Heart left ventricle (tissue), 16 donors: ENCODE measurements at regions not wholly inside any gene's neighbourhood (a gene's known extent, or its start where the extent isn't known, plus 50 kb on each side); places are given as distances from the start of the nearest gene placed in this dataset.

Source experiments
- ATAC-seq, 4 donors: fragments of 200-7000 bp; cut with Tn5 transposase; one replicate each; pipeline ENCODE4 v1.9.1; 2020 to 2022; ENCODE audit warnings: moderate library complexity in 4 of 4, mild to moderate bottlenecking in 3 of 4, moderate number of reproducible peaks in 1 of 4
- DNase-seq, 5 donors: peaks; one replicate each; pipeline ENCODE4 v3.0.0-alpha.2; 2020
- H3K27ac ChIP-seq, 12 donors: fragments of 200-600 bp; sonication (generic) in 4 of 12; one replicate each; pipeline versions ENCODE4 v1.5.0 to v1.8.0; 2016 to 2022; ENCODE audit warnings: mild to moderate bottlenecking in 2 of 12
- H3K27me3 ChIP-seq, 9 donors: fragments of 200-600 bp; sonication (generic) in 2 of 9; one replicate each; pipeline versions ENCODE4 v1.5.1 to v1.8.0; 2016 to 2022; ENCODE audit warnings: mild to moderate bottlenecking in 3 of 9
- H3K36me3 ChIP-seq, 9 donors: fragments of 200-600 bp; sonication (generic) in 2 of 9; one replicate each; pipeline versions ENCODE4 v1.5.0 to v1.8.0; 2018 to 2022; ENCODE audit warnings: mild to moderate bottlenecking in 2 of 9
- H3K4me1 ChIP-seq, 12 donors: fragments of 200-600 bp; sonication (generic) in 4 of 12; one replicate each; pipeline versions ENCODE4 v1.5.0 to v1.8.0; 2016 to 2022; ENCODE audit warnings: mild to moderate bottlenecking in 3 of 12
- H3K4me3 ChIP-seq, 12 donors: fragments of 200-600 bp; sonication (generic) in 4 of 12; one replicate each; pipeline versions ENCODE4 v1.5.0 to v1.8.0; 2017 to 2022; ENCODE audit warnings: mild to moderate bottlenecking in 9 of 12, moderate library complexity in 4 of 12
- H3K9me3 ChIP-seq, 12 donors: fragments of 200-600 bp; sonication (generic) in 4 of 12; one replicate each; pipeline versions ENCODE4 v1.5.0 to v1.8.0; 2016 to 2022; ENCODE audit warnings: mild to moderate bottlenecking in 1 of 12
- POLR2A ChIP-seq, 2 donors: fragments of 450-650 bp; IDR thresholded peaks; one replicate each; pipeline ENCODE4 v1.6.1; 2017; ENCODE audit warnings: antibody characterized with exemption in 2 of 2, mild to moderate bottlenecking in 2 of 2, moderate library complexity in 2 of 2
- WGBS, 4 donors: extraction: QIAGEN DNeasy Blood & Tissue Kit in 2 of 4; methylation state at CpG; one replicate each; pipeline versions ENCODE4 v1.1.5 to v1.1.7; 2013 to 2018; 5-methylcytosine and 5-hydroxymethylcytosine counted together
- intact Hi-C, 10 donors: fragments of 100-400 bp; cut with DNase I; formaldehyde crosslinking; loops; one replicate each; pipeline versions ENCODE4 v1.11.1 to v1.14.2; 2022
- TF ChIP-seq, protein P1 (sequence below), 12 donors: fragments of 200-600 bp; sonication (generic) in 4 of 12; IDR thresholded peaks; one replicate each; pipeline versions ENCODE4 v1.5.0 to v1.8.0; 2018 to 2022; ENCODE audit warnings: antibody characterized with exemption in 12 of 12, mild to moderate bottlenecking in 5 of 12
- donor health status: ischemic (EF 13 %, LVEDD 7.1; RV severe dilation, severe dysfunction).
- donor health status: healthy with polysubstance abuse.
- donor health status: DM: no; HTN: yes; CAD: no.
- donor health status: DM: no; HTN: no; CAD: no.
- donor health status: ischemic (EF 25% LVEDD 6.9; RV normal size, moderate dysfunction).
- donor health status: ischemic (EF 25% LVEDD 5.7; RV mildly dilated, moderate dysfunction).
- donor health status: healthy.
- donor health status: DM: yes; HTN: yes; CAD: no.
- donor health status: ischemic (EF 35%, LVEDD 5.7; RV mildly dilated, moderate dysfunction).
- donor health status: nonischemic (EF 11% LVEDD 7.7; RV severe dilation, severe dysfunction).
- donor health status: DM: yes; HTN: yes; CAD: no.
- donor health status: PGD.
- donor health status: ischemic (EF 29% LVEDD 5.4; RV normal size, mild dysfunction).
- donor health status: nonischemic (EF 23%, LVEDD 6.1; RV moderate dilation, normal function).

- no peak for DNase-seq
- no peaks in the 10 kb centered on the region for H3K27me3 ChIP-seq
- 91 to 96% (median 93%) methylated on average over 6 of the region's 6 CpGs for WGBS, 4 donors
- peak overlapping the region in 10 of 12 donors; percentile 11 to 69 (median 54) for H3K27ac ChIP-seq
- no peak for TF ChIP-seq POLR2A (IDR thresholded peaks at IDR 0.05)
- TF ChIP-seq, protein P1, sequence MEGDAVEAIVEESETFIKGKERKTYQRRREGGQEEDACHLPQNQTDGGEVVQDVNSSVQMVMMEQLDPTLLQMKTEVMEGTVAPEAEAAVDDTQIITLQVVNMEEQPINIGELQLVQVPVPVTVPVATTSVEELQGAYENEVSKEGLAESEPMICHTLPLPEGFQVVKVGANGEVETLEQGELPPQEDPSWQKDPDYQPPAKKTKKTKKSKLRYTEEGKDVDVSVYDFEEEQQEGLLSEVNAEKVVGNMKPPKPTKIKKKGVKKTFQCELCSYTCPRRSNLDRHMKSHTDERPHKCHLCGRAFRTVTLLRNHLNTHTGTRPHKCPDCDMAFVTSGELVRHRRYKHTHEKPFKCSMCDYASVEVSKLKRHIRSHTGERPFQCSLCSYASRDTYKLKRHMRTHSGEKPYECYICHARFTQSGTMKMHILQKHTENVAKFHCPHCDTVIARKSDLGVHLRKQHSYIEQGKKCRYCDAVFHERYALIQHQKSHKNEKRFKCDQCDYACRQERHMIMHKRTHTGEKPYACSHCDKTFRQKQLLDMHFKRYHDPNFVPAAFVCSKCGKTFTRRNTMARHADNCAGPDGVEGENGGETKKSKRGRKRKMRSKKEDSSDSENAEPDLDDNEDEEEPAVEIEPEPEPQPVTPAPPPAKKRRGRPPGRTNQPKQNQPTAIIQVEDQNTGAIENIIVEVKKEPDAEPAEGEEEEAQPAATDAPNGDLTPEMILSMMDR (IDR thresholded peaks at IDR 0.05), result no peak
- H3K36me3 ChIP-seq, result no peaks in the 10 kb centered on the region
- H3K4me3 ChIP-seq, result no peak overlapping the region
- no peaks in the 10 kb centered on the region for H3K9me3 ChIP-seq
- intact Hi-C loops, result loop anchor here in 2 of 10 donors (10.0 kb wide), 1 partner anchor 158 kb away; no protein-coding TSS in a partner anchor
- ATAC-seq, result no peak
- H3K4me1 ChIP-seq, result peaks cover 0 to 32% (median 2%) of the 10 kb centered on the region in 12 donors
Measured at GRCh38 chr3:30527186-30527585, 79.2 kb upstream of the TGFBR2 start.

DNA sequence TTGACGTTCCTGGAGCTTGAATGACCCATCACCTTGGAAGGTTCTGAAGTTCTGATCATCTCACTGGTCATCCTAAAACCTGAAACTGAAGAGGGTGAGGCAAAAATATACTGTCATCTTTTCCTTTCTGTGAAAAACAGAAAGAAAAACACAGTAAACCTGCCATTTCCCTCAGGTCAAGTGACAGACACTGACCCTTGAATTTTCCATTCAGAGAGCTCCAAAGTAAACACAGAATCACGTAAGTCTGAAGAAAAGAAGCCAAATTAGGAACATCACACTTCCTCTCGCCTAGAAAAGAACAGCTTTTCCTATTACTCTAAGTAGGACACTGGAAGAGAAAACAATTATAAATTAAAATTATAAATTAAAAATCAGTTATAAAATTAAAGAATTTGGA lies 78.7 kb upstream of the TGFBR2 start:
- TF ChIP-seq, protein P1 (IDR thresholded peaks at IDR 0.05), result no peak
- TF ChIP-seq POLR2A (IDR thresholded peaks at IDR 0.05), result no peak
- 49 to 64% (median 55%) methylated on average over 3 of the region's 3 CpGs for WGBS, 4 donors
- intact Hi-C loops, result loop anchor here in 2 of 10 donors (10.0 kb wide), 1 partner anchor 157 kb away; no protein-coding TSS in a partner anchor
- H3K4me1 ChIP-seq, result peaks cover 0 to 32% (median 2%) of the 10 kb centered on the region in 12 donors
- peak overlapping the region in 9 of 12 donors; percentile 11 to 69 (median 57) for H3K27ac ChIP-seq
- H3K4me3 ChIP-seq, result no peak overlapping the region
- DNase-seq, result no peak
- no peaks in the 10 kb centered on the region for H3K36me3 ChIP-seq
- no peaks in the 10 kb centered on the region for H3K27me3 ChIP-seq
- no peaks in the 10 kb centered on the region for H3K9me3 ChIP-seq
- peak in 3 of 4 donors; percentile 22 to 75 (median 59) for ATAC-seq

GRCh38 chr3:30530084-30530483 lies 76.3 kb upstream of the TGFBR2 start:
- intact Hi-C loops, result no loop called here
- WGBS, 4 donors, result 96 to 100% (median 98%) methylated on average over 1 of the region's 1 CpG
- no peak overlapping the region for H3K4me3 ChIP-seq
- TF ChIP-seq, protein P1 (IDR thresholded peaks at IDR 0.05), result no peak
- no peak for TF ChIP-seq POLR2A (IDR thresholded peaks at IDR 0.05)
- H3K27ac ChIP-seq, result no peak overlapping the region
- DNase-seq, result no peak
- no peaks in the 10 kb centered on the region for H3K27me3 ChIP-seq
- no peak for ATAC-seq
- H3K36me3 ChIP-seq, result no peaks in the 10 kb centered on the region
- H3K9me3 ChIP-seq, result no peaks in the 10 kb centered on the region
- peaks cover 0 to 23% (median 2%) of the 10 kb centered on the region in 12 donors for H3K4me1 ChIP-seq

- Histone ChIP-seq H3K27ac (no peak overlapping the region), H3K4me1 (peaks cover 0 to 21% (median 2%) of the 10 kb centered on the region in 12 donors), H3K27me3 (no peaks in the 10 kb centered on the region), H3K36me3 (no peaks in the 10 kb centered on the region), H3K4me3 (no peak overlapping the region), H3K9me3 (no peaks in the 10 kb centered on the region)
- WGBS, 4 donors, result 97 to 100% (median 98%) methylated on average over 3 of the region's 3 CpGs
- TF ChIP-seq, protein P1 (IDR thresholded peaks at IDR 0.05), result no peak
- TF ChIP-seq POLR2A (IDR thresholded peaks at IDR 0.05), result no peak
- ATAC-seq (no peak), DNase-seq (no peak)
- intact Hi-C loops, result no loop called here
Measured at GRCh38 chr3:30531017-30531570, 75.3 kb upstream of the TGFBR2 start.
